Suprapubic skin (tissue), 4 donors: ENCODE measurements at regions not wholly inside any gene's neighbourhood (a gene's known extent, or its start where the extent isn't known, plus 50 kb on each side); places are given as distances from the start of the nearest gene placed in this dataset.

Experiments used
- DNase-seq, 2 donors: peaks; one replicate each; pipeline ENCODE4 v3.0.0-alpha.2; 2019; ENCODE audit warnings: low spot score in 2 of 2
- H3K27ac ChIP-seq: fragments of 200-600 bp; sonication (generic); one replicate; pipeline ENCODE4 v1.5.1; 2019
- H3K27me3 ChIP-seq: fragments of 200-600 bp; sonication (generic); one replicate; pipeline ENCODE4 v1.5.1; 2019
- H3K36me3 ChIP-seq: fragments of 200-600 bp; sonication (generic); one replicate; pipeline ENCODE4 v1.5.1; 2019
- H3K4me1 ChIP-seq: fragments of 200-600 bp; sonication (generic); one replicate; pipeline ENCODE4 v1.5.1; 2019
- H3K4me3 ChIP-seq: fragments of 200-600 bp; sonication (generic); one replicate; pipeline ENCODE4 v1.5.1; 2019; ENCODE audit warnings: mild to moderate bottlenecking
- H3K9me3 ChIP-seq: fragments of 200-600 bp; sonication (generic); one replicate; pipeline ENCODE4 v1.5.1; 2019
- EP300 ChIP-seq: sonication (generic); formaldehyde crosslinking; IDR thresholded peaks from one replicate; pipeline ENCODE4 v1.6.1; 2017; ENCODE audit warnings: antibody characterized with exemption
- POLR2A ChIP-seq, 2 donors: fragments of 450-650 bp; IDR thresholded peaks; one replicate each; pipeline ENCODE4 v1.6.1; 2017; ENCODE audit warnings: antibody characterized with exemption in 2 of 2, mild to moderate bottlenecking in 2 of 2, moderate library complexity in 2 of 2
- POLR2AphosphoS5 ChIP-seq, 3 donors: sonication (generic); formaldehyde crosslinking; IDR thresholded peaks; one replicate each; pipeline ENCODE4 v1.6.1; 2017; ENCODE audit warnings: antibody characterized with exemption in 3 of 3
- WGBS: methylation state at CpG from one replicate; pipeline ENCODE4 v1.1.5; 2018; 5-methylcytosine and 5-hydroxymethylcytosine counted together
- TF ChIP-seq, protein P1 (sequence below), 2 donors: fragments of 200-600 bp in 1 of 2; fragments of 450-650 bp in 1 of 2; sonication (generic) in 1 of 2; IDR thresholded peaks; one replicate each; pipeline ENCODE4 v1.5.1; 2016 to 2019; ENCODE audit warnings: antibody characterized with exemption in 2 of 2, mild to moderate bottlenecking in 1 of 2, moderate library complexity in 1 of 2

DNA sequence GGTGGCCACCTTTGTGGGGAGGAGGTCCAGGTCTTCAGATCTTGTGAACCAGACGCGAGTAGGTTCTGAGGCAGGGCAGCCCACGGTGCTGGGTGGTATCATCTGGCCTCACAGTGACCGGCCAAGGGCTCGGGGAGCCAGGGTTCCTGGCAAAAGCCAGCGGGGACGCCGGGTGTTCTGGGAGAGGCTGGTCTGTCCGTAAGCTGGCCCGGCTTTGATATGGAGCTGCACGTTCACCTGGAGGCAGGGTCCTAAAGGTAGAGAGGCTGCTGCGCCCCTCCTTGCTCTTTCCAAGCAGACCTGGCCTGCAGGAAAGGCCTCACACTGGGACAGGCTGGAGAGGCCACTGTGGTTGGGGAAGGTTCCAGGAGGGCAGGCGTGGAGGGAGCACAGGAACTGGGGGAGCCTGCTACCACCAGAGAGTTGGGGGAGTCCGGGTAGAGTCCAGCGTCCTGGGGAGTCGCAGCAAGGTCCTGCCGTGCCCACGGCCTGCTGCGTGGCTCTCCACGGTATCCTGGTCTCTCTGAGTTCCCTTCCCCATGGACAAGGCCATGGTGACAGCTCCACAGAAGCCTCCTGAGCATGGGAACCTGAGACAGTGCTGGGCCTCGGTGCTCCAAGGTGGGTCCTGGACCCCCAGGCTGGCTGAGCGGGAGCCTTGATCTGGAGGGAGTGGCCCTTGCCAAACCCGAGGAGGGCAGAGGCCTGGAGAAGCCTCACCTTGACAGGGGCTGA is 452.4 kb upstream of the B3GAT1 start:
- Histone ChIP-seq H3K4me1 (peaks cover 3% of the 10 kb centered on the region), H3K9me3 (no peaks in the 10 kb centered on the region), H3K27me3 (peaks cover 17% of the 10 kb centered on the region), H3K27ac (no peak overlapping the region), H3K36me3 (no peaks in the 10 kb centered on the region), H3K4me3 (no peak overlapping the region)
- no peak for DNase-seq
- no peak for TF ChIP-seq POLR2AphosphoS5 (IDR thresholded peaks at IDR 0.05)
- TF ChIP-seq EP300: no peak
- TF ChIP-seq, protein P1, sequence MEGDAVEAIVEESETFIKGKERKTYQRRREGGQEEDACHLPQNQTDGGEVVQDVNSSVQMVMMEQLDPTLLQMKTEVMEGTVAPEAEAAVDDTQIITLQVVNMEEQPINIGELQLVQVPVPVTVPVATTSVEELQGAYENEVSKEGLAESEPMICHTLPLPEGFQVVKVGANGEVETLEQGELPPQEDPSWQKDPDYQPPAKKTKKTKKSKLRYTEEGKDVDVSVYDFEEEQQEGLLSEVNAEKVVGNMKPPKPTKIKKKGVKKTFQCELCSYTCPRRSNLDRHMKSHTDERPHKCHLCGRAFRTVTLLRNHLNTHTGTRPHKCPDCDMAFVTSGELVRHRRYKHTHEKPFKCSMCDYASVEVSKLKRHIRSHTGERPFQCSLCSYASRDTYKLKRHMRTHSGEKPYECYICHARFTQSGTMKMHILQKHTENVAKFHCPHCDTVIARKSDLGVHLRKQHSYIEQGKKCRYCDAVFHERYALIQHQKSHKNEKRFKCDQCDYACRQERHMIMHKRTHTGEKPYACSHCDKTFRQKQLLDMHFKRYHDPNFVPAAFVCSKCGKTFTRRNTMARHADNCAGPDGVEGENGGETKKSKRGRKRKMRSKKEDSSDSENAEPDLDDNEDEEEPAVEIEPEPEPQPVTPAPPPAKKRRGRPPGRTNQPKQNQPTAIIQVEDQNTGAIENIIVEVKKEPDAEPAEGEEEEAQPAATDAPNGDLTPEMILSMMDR (IDR thresholded peaks at IDR 0.05): no peak
- no peak for TF ChIP-seq POLR2A (IDR thresholded peaks at IDR 0.05)
- no CpG with 5 or more reads among the region's 23 CpGs for WGBS

DNA sequence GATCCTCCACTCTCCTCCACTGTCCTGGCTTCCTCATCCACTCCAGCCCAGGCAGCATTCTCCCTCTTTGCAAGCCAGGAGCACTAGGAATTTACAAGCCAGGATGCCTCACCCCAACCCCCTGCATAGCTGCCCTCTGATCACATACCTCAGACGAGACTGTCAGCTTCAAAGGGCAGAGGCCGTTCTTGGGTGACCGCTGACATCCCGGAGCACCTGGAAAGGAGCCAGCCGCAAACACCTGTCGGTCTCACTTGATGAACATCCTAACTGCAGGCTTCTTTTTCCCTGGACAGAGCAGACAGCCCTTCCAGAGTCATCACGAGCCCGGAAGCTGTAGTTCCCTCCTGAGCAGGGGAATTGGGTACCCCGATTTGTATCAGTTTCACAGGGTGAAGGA is 451.3 kb upstream of the B3GAT1 start:
- no peaks in the 10 kb centered on the region for H3K36me3 ChIP-seq
- no peaks in the 10 kb centered on the region for H3K9me3 ChIP-seq
- no peak overlapping the region for H3K27ac ChIP-seq
- H3K4me3 ChIP-seq: no peak overlapping the region
- WGBS: no CpG with 5 or more reads among the region's 9 CpGs
- no peaks in the 10 kb centered on the region for H3K4me1 ChIP-seq
- H3K27me3 ChIP-seq: peaks cover 17% of the 10 kb centered on the region
- TF ChIP-seq, protein P1 (IDR thresholded peaks at IDR 0.05): no peak
- no peak for TF ChIP-seq POLR2AphosphoS5 (IDR thresholded peaks at IDR 0.05)
- no peak for TF ChIP-seq POLR2A (IDR thresholded peaks at IDR 0.05)
- no peak for TF ChIP-seq EP300
- no peak for DNase-seq

DNA sequence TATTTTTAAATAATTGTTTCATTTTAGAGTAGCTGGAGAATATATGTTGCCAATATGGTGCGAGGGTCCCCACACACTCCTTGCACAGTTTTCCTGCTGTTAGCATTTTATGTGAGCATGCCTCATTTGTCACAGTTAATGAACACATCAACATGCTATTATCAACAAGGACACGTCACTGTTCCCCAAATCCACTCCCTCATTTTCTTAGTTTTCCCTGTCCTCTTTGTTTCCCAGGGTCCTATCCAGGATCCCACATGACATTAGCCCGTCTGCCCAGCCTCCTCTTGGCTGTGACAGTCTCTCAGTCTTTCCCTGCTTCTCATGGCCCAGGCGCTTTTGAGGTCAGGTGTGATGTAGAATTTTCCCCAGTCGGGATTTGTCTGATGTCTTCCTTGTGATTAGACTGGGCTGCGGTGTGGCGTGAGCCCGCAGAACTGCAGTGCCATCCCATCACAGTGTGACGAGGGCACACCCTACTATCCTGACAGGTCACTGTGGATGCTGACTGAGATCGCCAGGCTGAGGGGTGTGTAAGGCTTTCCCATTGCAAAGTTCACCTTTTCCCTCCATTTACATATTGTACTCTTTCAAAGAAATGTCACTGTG is 450.6 kb upstream of the B3GAT1 start:
- H3K36me3 ChIP-seq: no peaks in the 10 kb centered on the region
- no peak for DNase-seq
- H3K27ac ChIP-seq: no peak overlapping the region
- H3K4me1 ChIP-seq: no peaks in the 10 kb centered on the region
- H3K27me3 ChIP-seq: peaks cover 20% of the 10 kb centered on the region
- no peaks in the 10 kb centered on the region for H3K9me3 ChIP-seq
- H3K4me3 ChIP-seq: no peak overlapping the region
- TF ChIP-seq POLR2AphosphoS5 (IDR thresholded peaks at IDR 0.05): no peak
- TF ChIP-seq EP300: no peak
- TF ChIP-seq POLR2A (IDR thresholded peaks at IDR 0.05): no peak
- TF ChIP-seq, protein P1 (IDR thresholded peaks at IDR 0.05): no peak
- WGBS: 63% methylated on average over 10 of the region's 10 CpGs

DNA sequence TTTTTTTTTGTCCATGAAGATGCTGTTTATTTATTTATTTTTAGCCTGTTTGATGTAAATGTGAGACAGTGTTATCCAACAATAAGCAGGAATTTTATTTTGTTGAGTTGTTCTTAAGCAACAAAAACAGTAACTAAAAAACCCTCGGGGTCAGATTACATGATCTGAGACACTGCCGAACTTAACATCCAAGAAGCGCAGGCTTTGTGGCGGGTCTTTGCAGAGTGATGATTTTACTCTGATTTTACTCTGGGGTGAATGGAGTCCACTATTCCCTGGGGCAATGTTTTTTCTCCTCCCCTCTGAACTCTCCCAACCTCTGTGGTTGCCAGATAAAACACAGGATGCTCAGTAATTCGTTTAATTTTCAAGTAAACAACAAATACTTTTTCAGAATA is 450.1 kb upstream of the B3GAT1 start:
- no peaks in the 10 kb centered on the region for H3K36me3 ChIP-seq
- peaks cover 23% of the 10 kb centered on the region for H3K27me3 ChIP-seq
- no peak overlapping the region for H3K27ac ChIP-seq
- no peaks in the 10 kb centered on the region for H3K4me1 ChIP-seq
- H3K4me3 ChIP-seq: no peak overlapping the region
- DNase-seq: no peak
- TF ChIP-seq, protein P1 (IDR thresholded peaks at IDR 0.05): no peak
- TF ChIP-seq POLR2A (IDR thresholded peaks at IDR 0.05) (no peak), POLR2AphosphoS5 (IDR thresholded peaks at IDR 0.05) (no peak), EP300 (no peak)
- H3K9me3 ChIP-seq: no peaks in the 10 kb centered on the region
- 32% methylated on average over 5 of the region's 5 CpGs for WGBS

DNA sequence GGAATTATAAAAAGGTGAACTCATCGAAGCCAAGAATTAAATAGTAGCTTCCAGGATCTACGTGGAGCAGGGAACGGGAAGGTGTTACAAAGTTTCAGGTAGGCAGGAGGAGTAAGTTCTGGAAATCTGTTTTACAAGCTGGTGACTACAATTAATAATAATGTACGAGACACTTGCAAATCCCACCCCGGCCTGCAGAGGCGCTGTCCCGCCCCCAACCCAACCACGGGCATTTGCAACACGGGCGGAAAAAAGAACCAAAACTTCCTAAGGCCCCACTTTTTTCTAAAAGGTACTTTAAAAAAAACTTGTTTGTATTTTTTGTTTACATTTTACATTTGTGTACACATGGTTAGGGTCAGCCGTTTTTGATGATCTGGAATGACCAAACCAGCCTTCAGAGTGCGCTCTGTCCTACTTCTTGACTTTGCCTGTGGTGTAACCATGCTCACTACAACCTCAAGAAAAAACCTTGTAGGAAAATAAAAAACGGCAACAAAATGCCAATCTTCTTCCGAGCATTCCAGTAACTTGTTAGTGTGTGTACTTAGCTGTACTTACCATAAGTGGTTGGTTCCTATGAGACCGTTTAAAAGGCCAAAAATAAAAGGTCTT is 449.6 kb upstream of the B3GAT1 start:
- WGBS: 79% methylated on average over 15 of the region's 15 CpGs
- no peak for DNase-seq
- H3K36me3 ChIP-seq: no peaks in the 10 kb centered on the region
- no peak overlapping the region for H3K27ac ChIP-seq
- H3K4me3 ChIP-seq: no peak overlapping the region
- TF ChIP-seq POLR2A (IDR thresholded peaks at IDR 0.05) (no peak), EP300 (no peak), POLR2AphosphoS5 (IDR thresholded peaks at IDR 0.05) (no peak)
- TF ChIP-seq, protein P1 (IDR thresholded peaks at IDR 0.05): no peak
- no peaks in the 10 kb centered on the region for H3K9me3 ChIP-seq
- peaks cover 28% of the 10 kb centered on the region for H3K27me3 ChIP-seq
- H3K4me1 ChIP-seq: no peaks in the 10 kb centered on the region
